Left ventricle myocardium superior (tissue), 1 donor: ENCODE measurements at regions not wholly inside any gene's neighbourhood (a gene's known extent, or its start where the extent isn't known, plus 50 kb on each side); places are given as distances from the start of the nearest gene placed in this dataset.

ENCODE experiments used
- ATAC-seq: fragments of 200-7000 bp; cut with Tn5 transposase; one replicate; pipeline ENCODE4 v1.9.1; 2020; ENCODE audit warnings: mild to moderate bottlenecking, moderate library complexity
- DNase-seq: peaks from one replicate; pipeline ENCODE4 v3.0.0-alpha.2; 2020
- intact Hi-C: fragments of 100-400 bp; cut with micrococcal nuclease; formaldehyde crosslinking; loops from one replicate; pipeline ENCODE4 v1.11.0; 2022
- donor health status: DM: no; HTN: yes; CAD: no; lungs with severe emphysema.

GRCh38 chr1:208559597-208560329, 315.6 kb upstream of the PLXNA2 start:
- ATAC-seq = no peak
- intact Hi-C loops = no loop called here
- no peak for DNase-seq

GRCh38 chr1:208562151-208562960, 318.2 kb upstream of the PLXNA2 start:
- intact Hi-C loops = no loop called here
- no peak for DNase-seq
- no peak for ATAC-seq

GRCh38 chr1:208564466-208564865, 320.3 kb upstream of the PLXNA2 start:
- ATAC-seq = no peak
- DNase-seq = no peak
- intact Hi-C loops = no loop called here

GRCh38 chr1:208565756-208566440, 321.7 kb upstream of the PLXNA2 start:
- intact Hi-C loops = no loop called here
- DNase-seq = no peak
- no peak for ATAC-seq

- ATAC-seq (no peak), DNase-seq (no peak)
- intact Hi-C loops = no loop called here
Observed at GRCh38 chr1:208569181-208569580, 325.0 kb upstream of the PLXNA2 start.

GRCh38 chr1:208570362-208570761, 326.2 kb upstream of the PLXNA2 start:
- intact Hi-C loops = no loop called here
- ATAC-seq (no peak), DNase-seq (no peak)

GRCh38 chr1:208576425-208576824, 332.2 kb upstream of the PLXNA2 start:
- ATAC-seq (no peak), DNase-seq (no peak)
- intact Hi-C loops = no loop called here

- DNase-seq (no peak), ATAC-seq (peak; percentile 22)
- intact Hi-C loops = no loop called here
Observed at GRCh38 chr1:208577381-208577905, 333.3 kb upstream of the PLXNA2 start.

GRCh38 chr1:208581209-208581608, 337.0 kb upstream of the PLXNA2 start:
- DNase-seq = no peak
- intact Hi-C loops = no loop called here
- ATAC-seq = no peak

- ATAC-seq = no peak
- intact Hi-C loops = no loop called here
- no peak for DNase-seq
Observed at GRCh38 chr1:208581667-208582066, 337.5 kb upstream of the PLXNA2 start.

GRCh38 chr1:208584167-208584755, 340.1 kb upstream of the PLXNA2 start:
- ATAC-seq = no peak
- no peak for DNase-seq
- intact Hi-C loops = no loop called here

GRCh38 chr1:208587110-208587509, 342.9 kb upstream of the PLXNA2 start:
- intact Hi-C loops = no loop called here
- DNase-seq (no peak), ATAC-seq (no peak)

GRCh38 chr1:208593306-208594006, 349.3 kb upstream of the PLXNA2 start:
- intact Hi-C loops = no loop called here
- ATAC-seq (peak; percentile 91), DNase-seq (no peak)

GRCh38 chr1:208595236-208595635, 351.1 kb upstream of the PLXNA2 start:
- ATAC-seq (no peak), DNase-seq (no peak)
- intact Hi-C loops = no loop called here

- intact Hi-C loops = no loop called here
- no peak for ATAC-seq
Observed at GRCh38 chr1:208595745-208596144, 351.6 kb upstream of the PLXNA2 start.

GRCh38 chr1:208597571-208597970, 353.4 kb upstream of the PLXNA2 start:
- ATAC-seq (no peak), DNase-seq (no peak)
- intact Hi-C loops = no loop called here

More at GRCh38 chr1:208595745-208596144, 351.6 kb upstream of the PLXNA2 start:
- DNase-seq = no peak

- intact Hi-C loops = no loop called here
- no peak for ATAC-seq
- DNase-seq = no peak
Observed at GRCh38 chr1:208598021-208598420, 353.8 kb upstream of the PLXNA2 start.

GRCh38 chr1:208599063-208599462, 354.9 kb upstream of the PLXNA2 start:
- intact Hi-C loops = no loop called here
- no peak for ATAC-seq
- no peak for DNase-seq
